GM19351 (cell line): ENCODE measurements at regions not wholly inside any gene's neighbourhood (a gene's known extent, or its start where the extent isn't known, plus 50 kb on each side); places are given as distances from the start of the nearest gene placed in this dataset.
"Not testable (repeated sequence)": the region's sequence is repeated elsewhere in the genome, so short reads cannot be mapped to it uniquely, and the experiment has no call there.

Experiments used
- ATAC-seq: cut with Tn5 transposase; IDR thresholded peaks from one replicate; pipeline ENCODE4 v1.9.1; 2021; ENCODE audit warnings: mild to moderate bottlenecking, moderate library complexity; ENCODE audit not compliant: unreplicated experiment

- no peak for ATAC-seq
Measured at GRCh38 chr16:85527767-85528297, 85.3 kb upstream of the GSE1 start.

- ATAC-seq = no peak
Measured at GRCh38 chr16:85528528-85529387, 84.4 kb upstream of the GSE1 start.

- ATAC-seq = no peak
Measured at GRCh38 chr16:85529489-85530369, 83.4 kb upstream of the GSE1 start.

GRCh38 chr16:85530370-85530739, 82.8 kb upstream of the GSE1 start:
- no peak for ATAC-seq

- ATAC-seq = no peak
Measured at GRCh38 chr16:85531516-85531915, 81.6 kb upstream of the GSE1 start.

GRCh38 chr16:85532147-85532546, 81.0 kb upstream of the GSE1 start:
- ATAC-seq = no peak

GRCh38 chr16:85533593-85533992, 79.5 kb upstream of the GSE1 start:
- not testable (repeated sequence) for ATAC-seq

- no peak for ATAC-seq
Measured at GRCh38 chr16:85534536-85535351, 78.4 kb upstream of the GSE1 start.

- no peak for ATAC-seq
Measured at GRCh38 chr16:85535352-85536072, 77.6 kb upstream of the GSE1 start.

GRCh38 chr16:85536073-85536410, 77.1 kb upstream of the GSE1 start:
- no peak for ATAC-seq

GRCh38 chr16:85536411-85537330, 76.5 kb upstream of the GSE1 start:
- no peak for ATAC-seq

- no peak for ATAC-seq
Measured at GRCh38 chr16:85537331-85537788, 75.8 kb upstream of the GSE1 start.

GRCh38 chr16:85537795-85538401, 75.2 kb upstream of the GSE1 start:
- ATAC-seq = no peak

GRCh38 chr16:85539084-85539483, 74.0 kb upstream of the GSE1 start:
- ATAC-seq = no peak

GRCh38 chr16:85539629-85540291, 73.4 kb upstream of the GSE1 start:
- no peak for ATAC-seq

GRCh38 chr16:85541181-85541580, 71.9 kb upstream of the GSE1 start:
- no peak for ATAC-seq

- ATAC-seq = no peak
Measured at GRCh38 chr16:85541619-85541979, 71.5 kb upstream of the GSE1 start.
